IMR-90 (cell line): ENCODE measurements at regions not wholly inside any gene's neighbourhood (a gene's known extent, or its start where the extent isn't known, plus 50 kb on each side); places are given as distances from the start of the nearest gene placed in this dataset.

Source experiments
- ATAC-seq: fragments of 200-7000 bp; cut with Tn5 transposase; 2 replicates; pipeline ENCODE4 v1.9.1; 2020; ENCODE audit warnings: low read depth, mild to moderate bottlenecking, moderate library complexity
- BruUV-seq: library from RNA; stranded (reverse); fragments of 400-500 nt; replicated peaks from 2 replicates; lab custom pipeline; 2021; lab: Mats Ljungman, UMichigan
- CTCF ChIA-PET: fragments of 300-600 bp; formaldehyde crosslinking; extraction: SDS; loops from one replicate; lab custom pipeline; 2021; ENCODE audit warnings: antibody characterized with exemption; lab: Yijun Ruan, JAX
- POLR2A ChIA-PET: fragments of 300-600 bp; sonication (Branson Sonifier 250); formaldehyde crosslinking; loops from one replicate; lab custom pipeline; 2022; ENCODE audit warnings: antibody characterized with exemption; ENCODE audit not compliant: unreplicated experiment; lab: Charles Lee
- DNase-seq: peaks from one replicate; pipeline ENCODE4 v3.0.0; 2013
- H2AFZ ChIP-seq: replicated peaks from 2 replicates; pipeline ENCODE3; 2013; ENCODE audit warnings: low read length, mild to moderate bottlenecking; ENCODE audit not compliant: poor library complexity
- H2AK5ac ChIP-seq: 2 replicates; pipeline ENCODE4 v1.6.1; 2013; ENCODE audit warnings: low read depth, low read length, inconsistent platforms
- H2AK9ac ChIP-seq: replicated peaks from 2 replicates; pipeline ENCODE3; 2013; ENCODE audit warnings: mild to moderate bottlenecking, low read depth, low read length, moderate library complexity; ENCODE audit not compliant: poor library complexity
- H2BK120ac ChIP-seq: 2 replicates; pipeline ENCODE4 v1.6.1; 2013; ENCODE audit warnings: low read depth, low read length, inconsistent platforms
- H2BK15ac ChIP-seq: 3 replicates; pipeline ENCODE4 v1.6.1; 2013; ENCODE audit warnings: low read depth, low read length, inconsistent platforms
- H2BK20ac ChIP-seq: 2 replicates; pipeline ENCODE4 v1.6.1; 2013; ENCODE audit warnings: low read depth, mild to moderate bottlenecking, inconsistent platforms, low read length, moderate library complexity
- H2BK5ac ChIP-seq: 2 replicates; pipeline ENCODE4 v1.6.1; 2013; ENCODE audit warnings: mild to moderate bottlenecking, low read depth, low read length, inconsistent platforms; ENCODE audit not compliant: poor library complexity, severe bottlenecking
- H3K14ac ChIP-seq: replicated peaks from 2 replicates; pipeline ENCODE4 v1.6.1; 2013; ENCODE audit warnings: low read depth, low read length, inconsistent platforms
- H3K18ac ChIP-seq: 2 replicates; pipeline ENCODE4 v1.6.1; 2013; ENCODE audit warnings: low read depth, low read length, control low read depth
- H3K23ac ChIP-seq: 2 replicates; pipeline ENCODE4 v1.6.1; 2013; ENCODE audit warnings: low read depth, low read length, inconsistent platforms
- H3K27ac ChIP-seq: 2 replicates; pipeline ENCODE4 v1.5.1; 2013; ENCODE audit warnings: mild to moderate bottlenecking, control low read depth, low read length; ENCODE audit not compliant: insufficient read depth
- H3K27me3 ChIP-seq: 2 replicates; pipeline ENCODE4 v1.6.1; 2013; ENCODE audit warnings: low read length; ENCODE audit not compliant: control insufficient read depth, insufficient read depth
- H3K36me3 ChIP-seq: 2 replicates; pipeline ENCODE4 v1.6.1; 2013; ENCODE audit warnings: low read length, mixed read lengths; ENCODE audit not compliant: control insufficient read depth, insufficient read depth
- H3K4ac ChIP-seq: 2 replicates; pipeline ENCODE4 v1.6.1; 2013; ENCODE audit warnings: low read depth, low read length, inconsistent platforms
- H3K4me1 ChIP-seq: 2 replicates; pipeline ENCODE4 v1.6.1; 2013; ENCODE audit warnings: low read length, mixed read lengths; ENCODE audit not compliant: control insufficient read depth, insufficient read depth
- H3K4me2 ChIP-seq: 2 replicates; pipeline ENCODE4 v1.6.1; 2013; ENCODE audit warnings: low read depth, mild to moderate bottlenecking, control low read depth, low read length, moderate library complexity
- H3K4me3 ChIP-seq: 2 replicates; pipeline ENCODE4 v1.5.1; 2013; ENCODE audit warnings: low read depth, mild to moderate bottlenecking, control low read depth, low read length, moderate library complexity; ENCODE audit not compliant: insufficient read depth
- H3K56ac ChIP-seq: 2 replicates; pipeline ENCODE4 v1.6.1; 2013; ENCODE audit warnings: low read length, inconsistent platforms; ENCODE audit not compliant: insufficient read depth; ENCODE audit errors: extremely low read depth
- H3K79me1 ChIP-seq, 2 experiments: 2 replicates each; pipeline ENCODE4 v1.6.1; 2013; ENCODE audit warnings: low read length in 2 of 2, inconsistent platforms in 1 of 2, low read depth in 1 of 2
- H3K9ac ChIP-seq: 2 replicates; pipeline ENCODE4 v1.6.1; 2013; ENCODE audit warnings: low read depth, low read length, control low read depth
- H3K9me1 ChIP-seq: 2 replicates; pipeline ENCODE4 v1.6.1; 2013; ENCODE audit warnings: low read length, inconsistent platforms; ENCODE audit not compliant: insufficient read depth
- H3K9me3 ChIP-seq: 2 replicates; pipeline ENCODE4 v1.6.1; 2013; ENCODE audit warnings: low read length; ENCODE audit not compliant: control insufficient read depth, insufficient read depth
- H4K20me1 ChIP-seq: 2 replicates; pipeline ENCODE4 v1.6.1; 2013; ENCODE audit warnings: low read length, inconsistent platforms; ENCODE audit not compliant: insufficient read depth
- H4K5ac ChIP-seq: 2 replicates; pipeline ENCODE4 v1.6.1; 2013; ENCODE audit warnings: mild to moderate bottlenecking, low read depth, low read length, control low read depth
- H4K8ac ChIP-seq, 2 experiments: 2 replicates each; pipeline ENCODE4 v1.6.1; 2013; ENCODE audit warnings: low read depth in 2 of 2, low read length in 2 of 2, control low read depth in 1 of 2, inconsistent platforms in 1 of 2
- H4K91ac ChIP-seq: 2 replicates; pipeline ENCODE4 v1.6.1; 2013; ENCODE audit warnings: low read depth, low read length, inconsistent platforms; ENCODE audit not compliant: insufficient read depth
- CHD1 ChIP-seq: IDR thresholded peaks from 2 replicates; pipeline ENCODE4 v1.6.1; 2012; ENCODE audit warnings: low read depth, low read length, improper control_type of control experiment
- ELK1 ChIP-seq: fragments of 150-350 bp; IDR thresholded peaks from 2 replicates; pipeline ENCODE4 v1.6.1; 2016; ENCODE audit warnings: low read depth, mild to moderate bottlenecking, low read length, moderate library complexity, borderline replicate concordance
- MAZ ChIP-seq: IDR thresholded peaks from 2 replicates; pipeline ENCODE4 v1.6.1; 2012; ENCODE audit warnings: low read depth, mild to moderate bottlenecking, low read length, improper control_type of control experiment, moderate library complexity, borderline replicate concordance
- NFE2L2 ChIP-seq: fragments of 150-350 bp; IDR thresholded peaks from 2 replicates; pipeline ENCODE4 v1.6.1; 2016; ENCODE audit warnings: low read depth, mild to moderate bottlenecking, low read length
- POLR2A ChIP-seq: IDR thresholded peaks from 2 replicates; pipeline ENCODE4 v1.6.1; 2012; ENCODE audit warnings: mild to moderate bottlenecking, low read depth, low read length
- RCOR1 ChIP-seq: IDR thresholded peaks from 2 replicates; pipeline ENCODE4 v1.6.1; 2012; ENCODE audit warnings: mild to moderate bottlenecking, low read length, improper control_type of control experiment; ENCODE audit not compliant: insufficient replicate concordance
- RFX5 ChIP-seq: IDR thresholded peaks from 2 replicates; pipeline ENCODE4 v1.8.0; 2012; ENCODE audit warnings: low read depth, mild to moderate bottlenecking, low read length, moderate library complexity
- SMC3 ChIP-seq: fragments of 150-350 bp; IDR thresholded peaks from 2 replicates; pipeline ENCODE4 v1.6.1; 2016; ENCODE audit warnings: low read depth, mild to moderate bottlenecking, antibody characterized with exemption, low read length, moderate library complexity
- WGBS, 2 experiments: methylation state at CpG; one replicate each; pipeline versions ENCODE4 v1.1.5 to v1.1.7; 2013; ENCODE audit warnings: missing lambda C conversion rate in 2 of 2; ENCODE audit not compliant: insufficient read length in 1 of 2; ENCODE audit errors: extremely low coverage in 2 of 2; 5-methylcytosine and 5-hydroxymethylcytosine counted together
- dilution Hi-C: fragments of 300-500 bp; cut with HindIII; formaldehyde crosslinking; loops from one replicate; pipeline ENCODE4 v1.14.3; 2018; ENCODE audit warnings: low sequenced_read_pairs; ENCODE audit not compliant: unreplicated experiment
- in situ Hi-C: fragments of 300-500 bp; cut with MboI; formaldehyde crosslinking; loops from 3 replicates; pipeline ENCODE4 v1.14.3; 2019; ENCODE audit warnings: low sequenced_read_pairs, inconsistent platforms, mixed read lengths
- intact Hi-C: fragments of 100-400 bp; cut with micrococcal nuclease; formaldehyde crosslinking; loops from 2 replicates; pipeline ENCODE4 v1.10.0; 2022

GRCh38 chr1:227470688-227471087, 92.7 kb upstream of the ZNF678 start:
- Histone ChIP-seq H3K4me1 (no peaks in the 10 kb centered on the region), H2BK120ac (no peak overlapping the region), H4K8ac (no peak overlapping the region), H3K56ac (no peak overlapping the region), H3K9me1 (no peaks in the 10 kb centered on the region), H4K20me1 (no peaks in the 10 kb centered on the region), H2BK5ac (no peak overlapping the region), H2BK15ac (no peak overlapping the region), H3K4ac (no peak overlapping the region), H3K4me2 (no peak overlapping the region), H3K4me3 (no peak overlapping the region), H4K91ac (no peak overlapping the region), H3K27ac (no peak overlapping the region), H3K27me3 (peaks cover 7% of the 10 kb centered on the region), H3K36me3 (no peaks in the 10 kb centered on the region), H2AK5ac (no peak overlapping the region), H3K79me1 (no peaks in the 10 kb centered on the region), H2BK20ac (no peak overlapping the region), H2AK9ac (no peak overlapping the region), H4K5ac (no peak overlapping the region), H3K9me3 (no peaks in the 10 kb centered on the region), H3K23ac (no peak overlapping the region), H3K18ac (no peak overlapping the region), H3K9ac (no peak overlapping the region), H3K14ac (no peak overlapping the region), H2AFZ (no peak overlapping the region)
- DNase-seq = no peak
- no peak for TF ChIP-seq NFE2L2
- no peak for TF ChIP-seq CHD1
- TF ChIP-seq POLR2A = no peak
- no peak for TF ChIP-seq RCOR1
- TF ChIP-seq RFX5 = no peak
- TF ChIP-seq SMC3 = no peak
- TF ChIP-seq MAZ = no peak
- no peak for TF ChIP-seq ELK1
- no peak for ATAC-seq
- no TSS peak for BruUV-seq
- ChIA-PET CTCF (no interaction called here), POLR2A (no interaction called here)
- WGBS, 2 experiments = no CpG with 5 or more reads among the region's 2 CpGs
- dilution Hi-C loops (no loop called here), intact Hi-C loops (no loop called here), in situ Hi-C loops (no loop called here)
